ENCODE measurements at regions not wholly inside any gene's neighbourhood (a gene's known extent, or its start where the extent isn't known, plus 50 kb on each side); places are given as distances from the start of the nearest gene placed in this dataset.

DNA sequence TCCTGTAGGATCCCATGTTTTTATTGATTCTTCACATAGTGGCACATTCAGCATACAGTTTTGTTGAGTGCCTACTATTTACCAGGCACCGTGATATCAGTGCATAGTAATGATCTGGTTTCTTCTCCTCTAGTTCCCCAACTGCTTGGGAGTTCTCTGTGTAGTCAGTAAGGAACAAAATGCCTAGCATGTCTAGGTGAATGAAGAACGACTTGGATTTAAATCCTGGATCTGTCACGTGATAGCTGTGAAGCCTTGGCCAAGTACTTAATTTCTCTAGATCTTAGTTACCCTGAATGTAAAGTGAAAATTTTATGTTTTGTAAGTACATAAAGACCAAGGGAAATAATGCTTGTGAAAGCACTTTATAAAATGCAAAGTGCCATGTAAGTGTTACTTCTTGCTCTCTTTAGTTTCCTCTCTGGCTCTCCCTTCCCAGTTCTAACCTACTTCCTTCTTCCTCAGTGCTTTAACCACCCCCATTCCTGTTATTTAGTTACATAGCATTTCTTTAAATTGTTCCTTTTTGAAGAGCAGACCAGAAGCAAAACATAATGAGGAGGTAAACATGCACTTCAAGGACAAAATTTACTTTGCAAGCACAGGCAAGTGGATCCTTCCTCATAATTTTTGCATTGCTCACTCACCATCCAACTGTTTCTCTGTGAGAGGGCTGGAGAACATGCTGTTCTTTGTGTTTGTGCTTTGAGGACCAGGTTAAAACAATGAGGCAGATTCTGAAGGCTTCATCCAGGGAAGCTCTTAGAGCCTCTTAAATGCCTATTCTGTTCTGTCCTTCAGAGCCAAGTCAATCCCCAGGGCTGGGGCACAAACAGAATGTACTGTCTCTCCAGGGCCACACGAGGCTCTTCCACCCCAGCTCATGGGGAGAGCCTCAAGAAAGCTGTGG is 353.9 kb upstream of the TENM4 start:
- H3K27ac ChIP-seq (ENCODE audit: low read depth, low read length), result no peak overlapping the region
- peaks cover 21% of the 10 kb centered on the region for H3K4me1 ChIP-seq (ENCODE audit: control insufficient read depth, insufficient read depth, low read length)
- Mint-ChIP-seq H3K27ac (peak overlapping the region; percentile 30), H3K4me1 (peaks cover 60% of the 10 kb centered on the region), H3K27me3 (ENCODE audit: insufficient read depth) (peaks cover 5% of the 10 kb centered on the region), H3K4me3 (peak overlapping the region; percentile 40), H3K36me3 (ENCODE audit: low read depth) (no peaks in the 10 kb centered on the region), H3K9me3 (peaks cover 7% of the 10 kb centered on the region)
- no peaks in the 10 kb centered on the region for H3K27me3 ChIP-seq (ENCODE audit: control insufficient read depth, insufficient read depth, low read length, poor library complexity, severe bottlenecking)
- H3K4me3 ChIP-seq (ENCODE audit: low read length), result peak overlapping the region; percentile 19
- H3K9me3 ChIP-seq (ENCODE audit: control insufficient read depth, low read length), result no peaks in the 10 kb centered on the region
- TF ChIP-seq, protein P1, sequence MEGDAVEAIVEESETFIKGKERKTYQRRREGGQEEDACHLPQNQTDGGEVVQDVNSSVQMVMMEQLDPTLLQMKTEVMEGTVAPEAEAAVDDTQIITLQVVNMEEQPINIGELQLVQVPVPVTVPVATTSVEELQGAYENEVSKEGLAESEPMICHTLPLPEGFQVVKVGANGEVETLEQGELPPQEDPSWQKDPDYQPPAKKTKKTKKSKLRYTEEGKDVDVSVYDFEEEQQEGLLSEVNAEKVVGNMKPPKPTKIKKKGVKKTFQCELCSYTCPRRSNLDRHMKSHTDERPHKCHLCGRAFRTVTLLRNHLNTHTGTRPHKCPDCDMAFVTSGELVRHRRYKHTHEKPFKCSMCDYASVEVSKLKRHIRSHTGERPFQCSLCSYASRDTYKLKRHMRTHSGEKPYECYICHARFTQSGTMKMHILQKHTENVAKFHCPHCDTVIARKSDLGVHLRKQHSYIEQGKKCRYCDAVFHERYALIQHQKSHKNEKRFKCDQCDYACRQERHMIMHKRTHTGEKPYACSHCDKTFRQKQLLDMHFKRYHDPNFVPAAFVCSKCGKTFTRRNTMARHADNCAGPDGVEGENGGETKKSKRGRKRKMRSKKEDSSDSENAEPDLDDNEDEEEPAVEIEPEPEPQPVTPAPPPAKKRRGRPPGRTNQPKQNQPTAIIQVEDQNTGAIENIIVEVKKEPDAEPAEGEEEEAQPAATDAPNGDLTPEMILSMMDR (conservative IDR thresholded peaks at IDR 0.05), result no peak
- H3K9ac ChIP-seq (ENCODE audit: extremely low read depth, low read length, poor library complexity, severe bottlenecking), result no peak overlapping the region
- DNase-seq, result no peak
- 77 to 81% methylated on average over 4 of the region's 4 CpGs for WGBS, 2 experiments (ENCODE audit: insufficient coverage in 1 of 2, insufficient read length in 1 of 2)
- no peaks in the 10 kb centered on the region for H3K36me3 ChIP-seq (ENCODE audit: control insufficient read depth, insufficient read depth, low read length)

DNA sequence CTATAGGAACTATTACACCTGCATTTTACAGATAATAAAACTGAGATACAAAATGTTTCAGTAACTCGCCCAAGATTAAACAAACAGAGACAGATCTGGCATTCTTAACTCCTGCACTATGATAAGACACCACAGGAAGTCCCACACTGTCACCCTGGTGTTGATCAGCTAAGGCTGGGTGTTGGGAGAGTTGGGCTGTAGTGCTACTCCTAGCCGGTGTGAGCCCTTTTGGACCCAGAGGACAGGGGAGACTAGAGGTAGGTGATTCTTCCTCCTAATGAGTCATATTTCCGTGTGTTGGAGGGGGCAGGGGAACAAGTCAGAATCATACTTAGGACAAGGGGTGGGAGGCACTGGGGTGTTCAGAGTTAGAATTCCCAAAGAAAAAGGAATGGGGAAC is 353.2 kb upstream of the TENM4 start:
- no peak overlapping the region for H3K27ac ChIP-seq (ENCODE audit: low read depth, low read length)

DNA sequence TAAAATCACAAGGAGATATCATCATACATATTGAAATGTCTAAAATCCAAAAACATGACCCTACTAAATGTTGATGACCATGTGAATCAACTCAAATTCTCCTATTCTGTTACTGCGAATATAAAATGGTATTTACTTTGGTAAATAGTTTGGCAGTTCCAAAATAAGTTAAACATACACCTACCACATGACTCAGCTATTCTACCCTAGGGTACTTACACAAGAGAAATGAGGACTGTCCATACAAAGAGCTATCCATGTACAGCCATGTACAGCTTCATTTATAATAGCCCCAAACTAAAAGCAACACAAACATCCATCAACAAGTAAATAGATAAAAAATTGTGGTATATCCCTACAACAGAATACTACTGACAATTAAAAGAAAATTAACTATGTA is 346.1 kb upstream of the TENM4 start:
- Histone ChIP-seq H3K36me3 (ENCODE audit: control insufficient read depth, insufficient read depth, low read length) (no peaks in the 10 kb centered on the region), H3K4me3 (ENCODE audit: low read length) (no peak overlapping the region), H3K27me3 (ENCODE audit: control insufficient read depth, insufficient read depth, low read length, poor library complexity, severe bottlenecking) (no peaks in the 10 kb centered on the region), H3K9me3 (ENCODE audit: control insufficient read depth, low read length) (no peaks in the 10 kb centered on the region), H3K4me1 (ENCODE audit: control insufficient read depth, insufficient read depth, low read length) (no peaks in the 10 kb centered on the region), H3K9ac (ENCODE audit: extremely low read depth, low read length, poor library complexity, severe bottlenecking) (no peak overlapping the region), H3K27ac (ENCODE audit: low read depth, low read length) (no peak overlapping the region)
- TF ChIP-seq, protein P1 (conservative IDR thresholded peaks at IDR 0.05), result no peak
- Mint-ChIP-seq H3K27me3 (ENCODE audit: insufficient read depth) (peaks cover 3% of the 10 kb centered on the region), H3K36me3 (ENCODE audit: low read depth) (no peaks in the 10 kb centered on the region), H3K4me3 (no peak overlapping the region), H3K9me3 (peaks cover 6% of the 10 kb centered on the region), H3K4me1 (peaks cover 8% of the 10 kb centered on the region), H3K27ac (no peak overlapping the region)
- DNase-seq, result no peak
- WGBS, 2 experiments (ENCODE audit: insufficient coverage in 1 of 2, insufficient read length in 1 of 2), result no CpG with 5 or more reads among the region's 1 CpG

More for the DNA sequence above, 353.2 kb upstream of the TENM4 start:
- 61 to 100% methylated on average over 1 to 3 of the region's 3 CpGs for WGBS, 2 experiments (ENCODE audit: insufficient coverage in 1 of 2, insufficient read length in 1 of 2)
- no peak overlapping the region for H3K9ac ChIP-seq (ENCODE audit: extremely low read depth, low read length, poor library complexity, severe bottlenecking)
- H3K27me3 ChIP-seq (ENCODE audit: control insufficient read depth, insufficient read depth, low read length, poor library complexity, severe bottlenecking), result no peaks in the 10 kb centered on the region
- Mint-ChIP-seq H3K36me3 (ENCODE audit: low read depth) (no peaks in the 10 kb centered on the region), H3K9me3 (peaks cover 7% of the 10 kb centered on the region), H3K4me1 (peaks cover 60% of the 10 kb centered on the region), H3K27me3 (ENCODE audit: insufficient read depth) (peaks cover 3% of the 10 kb centered on the region), H3K4me3 (peak overlapping the region; percentile 40), H3K27ac (peak overlapping the region; percentile 30)
- peak; percentile 58 for DNase-seq
- H3K9me3 ChIP-seq (ENCODE audit: control insufficient read depth, low read length), result no peaks in the 10 kb centered on the region
- H3K36me3 ChIP-seq (ENCODE audit: control insufficient read depth, insufficient read depth, low read length), result no peaks in the 10 kb centered on the region
- TF ChIP-seq, protein P1 (conservative IDR thresholded peaks at IDR 0.05), result no peak
- H3K4me3 ChIP-seq (ENCODE audit: low read length), result peak overlapping the region; percentile 19
- H3K4me1 ChIP-seq (ENCODE audit: control insufficient read depth, insufficient read depth, low read length), result peaks cover 21% of the 10 kb centered on the region

All from endodermal cell (in vitro differentiated cells).